Epithelial cell of esophagus (primary cell): ENCODE measurements at regions not wholly inside any gene's neighbourhood (a gene's known extent, or its start where the extent isn't known, plus 50 kb on each side); places are given as distances from the start of the nearest gene placed in this dataset.

Source experiments
- DNase-seq: peaks from one replicate; pipeline ENCODE4 v3.0.0; 2010; ENCODE audit warnings: low read depth
- H3K4me3 ChIP-seq: 2 replicates; pipeline ENCODE4 v1.5.1; 2011; ENCODE audit warnings: mild to moderate bottlenecking, low read length, control low read depth
- TF ChIP-seq, protein P1 (sequence below): IDR thresholded peaks from 2 replicates; pipeline ENCODE4 v1.5.1; 2011; ENCODE audit warnings: low read depth, mild to moderate bottlenecking, low read length, control low read depth, inconsistent platforms; ENCODE audit not compliant: insufficient read depth; ENCODE audit errors: missing control alignments

DNA sequence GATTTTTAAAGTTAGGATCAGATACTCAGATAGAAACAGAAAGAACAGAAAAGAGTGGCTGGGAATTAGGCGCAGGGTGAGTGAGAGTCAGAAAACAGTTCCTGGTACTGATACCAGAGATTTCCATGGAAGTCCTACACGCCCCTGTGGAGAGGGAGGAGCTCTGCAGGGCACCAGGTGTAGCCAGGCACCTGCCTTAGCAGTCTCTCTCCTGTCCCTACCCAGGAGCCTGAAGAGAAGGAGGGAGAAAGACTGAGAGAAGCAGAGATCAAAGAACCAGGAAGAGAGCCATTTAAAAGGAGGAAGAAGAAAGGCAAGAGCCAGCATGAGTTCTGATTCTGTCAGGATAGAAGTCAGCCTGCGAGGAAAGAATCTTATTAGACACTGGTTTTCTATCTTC, 65.0 kb downstream of the CBLN1 start:
- no peak for DNase-seq
- no peak overlapping the region for H3K4me3 ChIP-seq
- TF ChIP-seq, protein P1, sequence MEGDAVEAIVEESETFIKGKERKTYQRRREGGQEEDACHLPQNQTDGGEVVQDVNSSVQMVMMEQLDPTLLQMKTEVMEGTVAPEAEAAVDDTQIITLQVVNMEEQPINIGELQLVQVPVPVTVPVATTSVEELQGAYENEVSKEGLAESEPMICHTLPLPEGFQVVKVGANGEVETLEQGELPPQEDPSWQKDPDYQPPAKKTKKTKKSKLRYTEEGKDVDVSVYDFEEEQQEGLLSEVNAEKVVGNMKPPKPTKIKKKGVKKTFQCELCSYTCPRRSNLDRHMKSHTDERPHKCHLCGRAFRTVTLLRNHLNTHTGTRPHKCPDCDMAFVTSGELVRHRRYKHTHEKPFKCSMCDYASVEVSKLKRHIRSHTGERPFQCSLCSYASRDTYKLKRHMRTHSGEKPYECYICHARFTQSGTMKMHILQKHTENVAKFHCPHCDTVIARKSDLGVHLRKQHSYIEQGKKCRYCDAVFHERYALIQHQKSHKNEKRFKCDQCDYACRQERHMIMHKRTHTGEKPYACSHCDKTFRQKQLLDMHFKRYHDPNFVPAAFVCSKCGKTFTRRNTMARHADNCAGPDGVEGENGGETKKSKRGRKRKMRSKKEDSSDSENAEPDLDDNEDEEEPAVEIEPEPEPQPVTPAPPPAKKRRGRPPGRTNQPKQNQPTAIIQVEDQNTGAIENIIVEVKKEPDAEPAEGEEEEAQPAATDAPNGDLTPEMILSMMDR: no peak

DNA sequence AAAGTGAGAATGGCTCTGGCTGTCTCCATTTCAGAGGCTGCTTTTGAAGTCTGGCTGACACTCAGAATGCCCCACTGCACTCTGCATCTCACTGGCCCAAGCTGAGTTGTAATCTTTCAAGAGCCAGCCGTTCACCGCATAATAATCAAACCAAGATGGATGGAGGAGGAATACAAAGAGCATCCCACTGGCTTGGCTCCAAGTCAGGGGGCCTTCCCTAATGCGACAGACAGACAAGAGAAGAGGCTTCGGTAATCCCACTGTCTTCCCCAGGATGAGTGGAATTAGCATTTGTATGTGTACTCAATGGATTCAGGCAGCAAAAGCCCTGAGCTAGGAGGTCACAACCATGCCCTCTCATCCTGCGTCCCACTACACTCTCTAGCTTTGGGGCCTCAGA, 68.0 kb downstream of the CBLN1 start:
- H3K4me3 ChIP-seq: no peak overlapping the region
- DNase-seq: no peak
- TF ChIP-seq, protein P1: no peak

DNA sequence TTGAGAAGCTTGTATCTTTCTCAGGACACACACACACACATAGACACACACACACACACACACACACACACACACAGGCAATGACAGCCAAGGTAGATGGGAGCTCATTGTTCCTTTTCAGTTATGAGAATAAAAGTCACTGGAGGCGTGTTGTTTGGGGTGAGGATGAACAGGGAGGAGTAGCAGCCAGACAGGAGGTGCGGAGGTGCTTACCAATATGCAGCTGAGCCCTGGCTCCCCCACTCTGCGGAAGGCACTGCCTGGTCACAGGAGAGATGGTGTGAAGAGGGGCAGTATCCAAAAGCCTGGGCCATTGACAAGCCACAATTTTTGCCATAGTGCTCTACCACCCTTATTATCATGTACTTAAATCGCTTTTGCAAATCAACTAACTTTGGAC, 77.4 kb downstream of the CBLN1 start:
- no peak for DNase-seq
- TF ChIP-seq, protein P1: no peak

DNA sequence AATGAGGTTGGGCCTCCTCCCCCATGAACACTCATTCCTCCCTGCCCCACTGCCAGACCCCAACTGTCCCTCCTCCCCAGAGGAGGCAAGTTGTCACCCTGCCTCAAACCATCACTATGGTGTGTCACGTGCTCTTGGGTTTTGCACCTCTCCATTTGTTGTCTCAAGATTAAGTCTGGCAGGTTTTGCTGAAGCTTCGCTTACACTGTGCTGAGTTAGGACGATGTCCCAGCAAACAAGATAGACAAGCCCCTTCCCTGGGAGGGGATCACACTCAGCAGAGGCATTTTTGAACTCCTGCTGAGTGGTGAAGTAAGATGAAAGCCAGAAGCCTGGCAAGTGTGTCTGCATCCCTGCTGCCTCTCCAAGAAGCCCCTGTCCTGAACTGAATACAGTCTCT, 78.3 kb downstream of the CBLN1 start:
- TF ChIP-seq, protein P1: no peak

More for the DNA sequence above, 77.4 kb downstream of the CBLN1 start:
- no peak overlapping the region for H3K4me3 ChIP-seq

DNA sequence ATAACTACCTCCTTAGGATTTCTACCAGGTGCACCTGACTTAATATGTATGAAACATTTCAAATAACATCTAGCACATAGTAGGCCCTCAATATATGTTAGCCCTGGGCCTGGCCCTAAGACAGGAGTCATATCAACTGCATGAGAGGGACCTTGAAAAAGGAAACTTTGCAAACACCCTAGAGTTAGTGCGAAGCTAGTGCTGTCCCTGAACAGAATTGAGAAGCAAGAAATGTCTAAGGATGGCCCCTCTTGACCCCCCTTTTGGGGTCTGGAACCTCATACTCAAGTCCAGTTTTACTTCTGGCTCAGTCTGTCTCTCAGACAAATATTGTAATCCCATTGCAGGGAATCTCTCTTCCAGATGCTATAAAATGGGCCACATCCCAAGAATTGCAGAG, 80.5 kb downstream of the CBLN1 start:
- DNase-seq: no peak
- H3K4me3 ChIP-seq: no peak overlapping the region
- TF ChIP-seq, protein P1: no peak

More for the DNA sequence above, 78.3 kb downstream of the CBLN1 start:
- no peak overlapping the region for H3K4me3 ChIP-seq
- DNase-seq: no peak

DNA sequence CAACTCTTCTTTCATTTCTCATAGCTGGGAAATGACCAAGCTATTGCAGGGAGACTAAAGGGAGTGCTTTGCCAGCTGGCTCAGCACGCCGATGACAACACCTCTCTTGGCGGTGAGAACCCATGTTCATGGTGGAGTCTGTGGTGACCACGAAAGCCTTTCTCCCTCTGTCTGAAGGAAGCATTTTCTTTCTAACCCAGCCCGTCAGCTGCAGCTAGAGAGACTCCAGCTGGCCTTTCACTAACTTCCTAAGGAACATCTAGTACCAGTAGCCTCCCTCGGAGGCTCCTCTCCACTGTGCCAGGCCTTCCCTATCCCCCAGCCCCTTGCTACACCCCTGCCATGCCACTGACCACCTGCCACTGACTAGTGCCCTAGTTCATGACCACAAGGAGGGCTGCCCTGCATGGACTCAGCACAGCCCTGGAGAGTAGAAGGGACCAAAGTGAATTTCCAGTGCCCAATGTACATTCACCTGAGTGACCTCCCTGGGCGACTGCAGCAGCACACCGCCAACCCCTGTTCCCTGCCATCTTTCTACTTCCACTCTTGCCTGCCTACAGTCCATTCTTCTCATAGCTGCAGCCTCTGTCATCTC, 81.3 kb downstream of the CBLN1 start:
- H3K4me3 ChIP-seq: no peak overlapping the region
- TF ChIP-seq, protein P1: no peak
- DNase-seq: no peak

DNA sequence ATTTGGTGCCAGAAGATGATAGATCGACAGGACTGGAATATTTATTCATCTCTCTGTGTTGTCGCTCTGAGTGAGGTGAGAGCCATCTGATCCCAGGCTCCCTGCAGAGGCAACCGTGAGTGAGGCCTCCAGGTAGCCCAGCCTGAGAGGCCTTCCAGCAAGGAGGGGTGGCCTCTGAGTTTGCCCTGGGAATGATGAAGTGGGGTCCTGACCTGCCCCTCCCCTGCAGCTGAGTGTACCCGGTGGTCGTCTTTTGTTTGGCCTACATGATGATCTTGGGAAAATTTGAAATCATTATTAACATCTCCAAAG, 86.4 kb downstream of the CBLN1 start:
- TF ChIP-seq, protein P1: no peak
- no peak overlapping the region for H3K4me3 ChIP-seq

More for the DNA sequence above, 86.4 kb downstream of the CBLN1 start:
- no peak for DNase-seq
